ENCODE measurements at regions not wholly inside any gene's neighbourhood (a gene's known extent, or its start where the extent isn't known, plus 50 kb on each side); places are given as distances from the start of the nearest gene placed in this dataset.

DNA sequence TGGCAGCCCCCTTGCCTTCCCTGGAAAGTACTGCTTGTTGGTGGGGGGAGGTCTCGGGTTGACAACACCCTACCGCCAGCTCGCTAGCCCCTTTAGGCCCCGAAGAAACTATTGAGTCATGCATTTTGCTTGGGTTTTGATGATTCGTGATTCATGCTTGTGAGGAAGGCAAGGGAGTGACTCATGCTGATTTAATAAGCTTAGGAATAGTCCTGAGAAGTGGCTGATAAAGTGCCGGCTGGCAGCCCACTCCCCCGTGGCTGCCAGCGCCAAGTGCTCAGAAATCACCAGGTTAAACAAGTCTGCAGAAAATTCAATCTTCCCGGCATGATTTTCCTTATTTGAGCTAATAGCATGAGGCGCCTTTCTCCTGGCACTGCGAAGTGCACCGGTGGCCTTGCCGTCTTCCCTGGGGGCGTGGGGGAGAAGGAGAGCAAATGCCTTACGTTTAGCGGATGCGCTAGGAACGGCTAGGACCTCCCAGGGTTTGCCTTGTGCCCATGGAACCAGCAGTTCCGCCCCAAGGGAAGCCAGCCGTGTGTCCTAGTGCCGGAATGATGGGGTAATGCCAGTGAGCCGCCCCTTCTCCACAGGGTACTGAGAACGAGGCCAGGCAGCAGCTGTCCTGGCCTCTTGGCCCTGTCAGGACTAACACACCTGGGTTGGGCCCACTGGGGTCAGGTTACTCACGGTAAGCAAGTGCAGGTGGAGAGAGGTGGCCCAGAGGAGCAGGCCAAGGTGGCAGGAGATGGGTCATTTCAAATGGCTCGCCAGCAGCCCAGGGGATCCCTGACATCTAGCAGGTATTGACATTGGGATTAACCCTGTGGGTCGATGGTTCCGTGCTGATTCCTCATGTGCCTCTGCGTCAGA is 151.9 kb downstream of the MACROH2A1 start:
- no peak for DNase-seq

- no peak for DNase-seq
These were observed 152.5 kb downstream of the MACROH2A1 start for GRCh38 chr5:135246605-135246922.

- DNase-seq = no peak
These were observed 153.2 kb downstream of the MACROH2A1 start for GRCh38 chr5:135245521-135246499.

DNA sequence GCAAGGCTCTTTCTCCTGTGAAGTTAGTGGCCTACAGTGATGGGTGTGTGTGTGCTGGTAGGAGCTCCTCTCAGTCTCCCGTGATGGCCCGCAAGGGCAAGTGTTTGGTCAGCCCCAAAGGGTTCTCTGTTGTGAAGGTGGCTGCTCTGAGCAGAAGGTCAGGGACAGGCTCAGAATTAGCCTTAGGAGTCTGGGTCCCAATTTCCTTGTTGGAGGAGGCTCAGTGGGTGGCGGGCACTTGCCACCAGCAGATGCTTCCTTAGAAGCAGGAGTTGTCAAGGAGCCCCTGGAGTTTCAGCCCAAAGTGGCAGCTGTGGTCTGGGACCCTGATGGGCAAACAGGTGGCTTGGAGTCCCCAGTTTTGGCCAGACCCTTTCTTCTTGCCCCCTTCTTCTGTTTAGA is 154.4 kb downstream of the MACROH2A1 start:
- no peak for DNase-seq

GRCh38 chr5:135243556-135244285 is 155.3 kb downstream of the MACROH2A1 start:
- no peak for DNase-seq

DNA sequence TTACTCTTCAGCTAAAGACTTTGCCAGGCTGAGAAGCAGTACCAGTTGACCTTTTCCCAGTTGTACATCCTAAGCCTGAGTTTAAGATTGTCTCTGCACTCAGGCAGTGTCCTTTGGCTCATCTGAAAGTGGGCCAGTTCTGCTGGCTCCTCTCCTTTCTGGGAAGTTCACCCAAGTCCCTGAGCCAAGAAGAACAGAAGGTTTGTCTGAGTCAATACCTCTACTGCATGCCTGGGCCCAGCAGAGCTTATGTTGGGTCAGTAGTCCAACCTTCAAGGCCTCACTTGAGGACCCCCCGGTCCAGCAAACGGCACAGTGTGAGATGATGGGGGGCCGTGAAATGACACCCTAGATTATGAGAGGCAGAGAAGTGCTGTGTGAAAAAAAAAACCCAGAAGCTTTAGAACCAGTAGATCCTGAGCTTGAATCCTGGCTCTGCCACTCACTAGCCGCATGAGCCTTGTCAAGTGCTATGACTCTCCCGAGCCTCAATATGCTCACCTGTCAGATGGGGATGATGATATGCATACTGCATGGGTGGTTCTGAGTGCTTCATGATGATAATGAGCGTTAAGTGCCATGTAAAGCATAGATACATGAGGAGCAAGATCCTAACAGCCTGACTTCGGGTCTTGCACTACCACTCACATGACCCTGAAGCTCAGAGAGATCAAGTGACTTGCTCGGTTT is 156.0 kb downstream of the MACROH2A1 start:
- DNase-seq = no peak

- DNase-seq = no peak
These were observed 156.8 kb downstream of the MACROH2A1 start for GRCh38 chr5:135242021-135242865.

DNA sequence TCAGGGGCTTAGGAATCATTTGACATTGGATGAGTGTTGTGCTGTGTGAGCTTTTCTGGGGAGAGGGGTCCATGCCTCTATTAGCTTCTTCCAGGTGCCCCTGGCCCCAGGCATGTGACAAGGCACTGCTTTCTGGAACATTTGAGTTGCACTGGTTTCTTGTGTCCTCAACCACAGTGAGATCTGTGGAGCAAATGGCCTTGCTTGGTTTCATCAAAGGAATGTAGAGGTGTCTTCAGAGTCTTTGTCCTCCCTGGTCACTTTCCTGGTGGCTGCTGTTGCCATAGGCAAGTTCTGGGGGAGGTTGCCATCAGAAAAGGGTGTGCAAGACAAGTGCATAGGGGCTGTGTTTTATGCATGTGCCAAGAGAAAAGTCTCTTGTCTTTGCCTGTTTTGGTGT is 157.5 kb downstream of the MACROH2A1 start:
- no peak for DNase-seq

DNA sequence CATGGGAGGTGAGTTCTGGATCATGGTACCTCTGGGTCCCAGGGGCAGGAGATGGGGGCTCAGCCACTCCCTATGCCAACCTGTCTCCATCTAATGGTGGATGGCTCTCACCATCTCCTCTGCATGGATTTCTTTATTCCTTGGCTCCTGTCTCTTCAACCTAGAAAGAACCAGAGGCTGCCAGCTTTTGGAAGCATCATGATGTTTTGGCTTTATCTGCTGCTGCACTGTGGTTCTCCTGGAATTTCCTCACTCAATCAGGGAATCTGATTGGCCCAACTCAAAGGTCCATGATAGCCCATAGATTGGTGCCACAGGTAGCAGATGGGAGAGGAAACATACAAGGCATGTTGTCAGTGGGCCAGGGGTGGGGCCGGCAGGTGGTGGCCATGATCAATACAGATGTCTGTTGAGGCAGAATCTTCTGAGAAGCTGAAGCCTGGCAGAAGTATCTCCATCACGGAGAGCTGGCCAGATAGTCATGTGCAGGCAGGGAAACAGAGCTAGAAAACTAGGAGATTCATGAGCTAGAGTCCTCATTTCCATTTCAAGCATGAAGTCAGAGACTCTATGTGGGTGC is 158.2 kb downstream of the MACROH2A1 start:
- no peak for DNase-seq

GRCh38 chr5:135240283-135240633 is 158.8 kb downstream of the MACROH2A1 start:
- DNase-seq = no peak

DNA sequence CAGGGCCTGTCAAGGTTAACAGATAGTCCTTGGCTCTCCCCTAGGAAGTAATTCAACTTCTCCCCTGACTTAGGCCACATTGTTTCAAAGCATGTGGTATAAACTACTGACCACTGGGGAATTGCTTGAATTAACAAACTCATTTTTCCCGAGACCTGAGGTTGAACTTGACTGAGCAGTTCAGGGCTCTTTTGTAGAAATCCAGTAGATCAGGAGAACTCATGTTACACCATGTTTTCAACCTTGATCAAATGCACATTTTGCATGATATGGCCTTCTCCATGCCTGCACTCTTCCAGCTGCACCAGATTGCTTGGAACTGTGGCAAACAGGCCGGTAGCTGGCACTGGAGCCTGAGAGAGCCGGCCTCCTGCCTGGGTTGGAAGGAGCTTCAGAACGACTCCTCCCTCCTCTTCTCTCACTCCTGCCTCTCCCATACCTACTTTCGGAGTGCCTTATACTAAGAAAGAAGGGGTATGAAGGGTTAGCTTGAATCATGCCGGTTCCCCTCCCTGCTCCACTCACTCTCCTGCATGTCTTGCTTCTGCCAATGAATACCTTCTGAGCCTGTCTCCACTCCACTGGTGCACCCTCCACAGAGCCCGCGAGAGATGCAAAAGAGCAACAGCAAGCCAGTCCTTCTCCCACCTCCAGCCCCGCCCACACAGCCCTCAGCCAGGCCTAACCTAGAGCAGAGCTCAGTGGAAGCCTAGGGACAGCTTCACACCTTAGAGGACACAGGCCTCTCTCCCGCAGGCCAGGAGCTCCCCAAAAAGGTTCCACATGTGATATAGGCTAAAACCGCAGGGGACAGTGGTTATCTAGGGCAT is 159.4 kb downstream of the MACROH2A1 start:
- DNase-seq = no peak

DNA sequence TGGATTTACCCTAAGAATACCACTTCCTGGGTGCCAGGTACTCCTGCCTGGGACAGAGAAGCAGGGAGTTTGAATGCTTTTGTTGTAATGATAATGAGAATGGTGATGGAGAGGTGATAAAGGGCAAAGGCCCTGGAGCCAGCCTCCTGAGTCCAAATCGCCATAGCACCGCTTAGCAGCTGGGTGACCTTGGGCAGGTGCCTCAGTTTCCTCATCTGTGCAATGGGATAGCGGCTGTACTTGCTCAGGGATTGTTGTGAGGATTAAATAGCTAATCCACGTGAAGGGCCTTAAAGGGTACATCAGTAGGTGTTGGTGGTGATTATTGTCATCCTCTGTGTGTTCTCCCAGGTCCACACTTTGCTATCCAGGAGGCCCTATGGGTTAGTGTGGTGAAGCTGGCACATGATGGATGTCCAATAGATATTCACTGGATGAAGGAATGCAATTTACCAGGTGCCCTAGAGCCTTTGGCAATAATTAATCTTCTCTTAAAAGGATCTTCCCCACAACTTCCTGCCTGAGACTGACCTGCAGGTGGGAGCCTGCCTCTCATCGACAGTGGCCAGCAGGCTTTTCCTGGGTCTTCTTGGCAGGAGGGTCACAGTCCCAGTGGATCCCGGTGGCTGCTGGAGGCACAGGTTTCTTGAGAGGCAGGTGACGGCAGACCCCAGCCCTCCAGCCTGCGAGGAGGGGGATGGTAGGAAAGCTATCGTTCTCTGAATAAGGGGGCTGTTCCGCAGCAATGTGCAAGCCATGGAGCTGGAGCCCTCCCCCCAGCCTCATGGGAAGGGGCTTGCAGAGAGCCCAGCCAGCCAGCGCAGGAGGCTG is 160.2 kb downstream of the MACROH2A1 start:
- no peak for DNase-seq

DNA sequence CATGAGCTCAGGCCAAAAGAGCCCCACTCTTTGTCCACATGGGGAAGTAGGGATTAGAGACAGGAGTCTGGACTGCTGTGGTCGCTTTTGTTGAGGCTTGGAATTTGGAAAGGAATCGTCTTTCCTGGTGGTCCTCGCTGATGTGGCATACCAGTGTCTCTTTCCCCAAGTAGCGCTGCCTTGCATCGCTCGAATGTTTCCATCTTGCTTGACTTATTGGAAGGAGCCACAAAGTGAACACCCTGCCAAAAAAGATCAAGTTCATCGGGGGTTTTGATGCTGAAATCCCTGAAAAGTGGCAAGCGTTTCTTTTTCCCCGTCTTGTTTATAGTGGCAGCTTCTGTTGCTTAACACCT is 161.3 kb downstream of the MACROH2A1 start:
- no peak for DNase-seq

DNA sequence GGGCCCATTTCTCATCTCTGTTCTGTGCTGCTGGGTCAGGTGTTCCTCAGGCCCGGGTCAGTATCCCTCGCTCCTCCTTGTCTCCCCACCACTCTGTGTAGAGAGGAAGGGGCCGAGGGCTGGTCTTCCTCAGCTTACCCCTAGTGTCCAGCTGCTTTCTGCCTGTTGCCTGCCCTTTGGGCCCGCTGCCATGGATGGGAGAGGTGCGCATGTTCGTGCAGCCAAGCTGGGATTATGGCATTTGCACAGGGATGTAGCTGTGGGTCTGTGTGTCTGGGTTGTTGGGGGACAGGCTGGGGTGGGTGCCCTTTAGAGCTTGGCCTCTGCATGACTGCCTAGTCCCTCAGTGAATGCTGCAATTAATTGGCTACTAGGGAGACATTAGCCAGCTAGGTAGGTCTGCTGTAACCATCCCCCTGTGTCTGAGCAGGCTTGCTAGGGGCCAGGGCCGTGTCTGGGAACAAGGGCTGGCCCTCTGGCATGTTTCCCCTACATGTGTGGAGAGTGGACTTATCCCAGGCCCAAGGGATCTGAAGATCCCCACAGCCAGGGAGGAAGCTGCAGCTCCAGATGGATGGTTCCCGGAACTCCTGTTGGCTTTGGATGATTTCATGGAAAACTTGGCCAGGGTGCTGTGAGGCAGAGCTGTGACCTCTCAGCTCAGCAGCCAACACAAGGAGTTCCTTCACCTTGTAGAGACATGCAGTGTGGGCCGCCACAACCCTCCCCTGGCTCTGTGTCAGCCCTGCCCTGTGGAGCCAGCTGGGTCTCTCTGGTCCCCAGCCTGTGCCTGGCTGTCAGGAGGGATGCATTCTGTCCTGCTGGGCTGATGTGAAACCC is 161.9 kb downstream of the MACROH2A1 start:
- no peak for DNase-seq

DNA sequence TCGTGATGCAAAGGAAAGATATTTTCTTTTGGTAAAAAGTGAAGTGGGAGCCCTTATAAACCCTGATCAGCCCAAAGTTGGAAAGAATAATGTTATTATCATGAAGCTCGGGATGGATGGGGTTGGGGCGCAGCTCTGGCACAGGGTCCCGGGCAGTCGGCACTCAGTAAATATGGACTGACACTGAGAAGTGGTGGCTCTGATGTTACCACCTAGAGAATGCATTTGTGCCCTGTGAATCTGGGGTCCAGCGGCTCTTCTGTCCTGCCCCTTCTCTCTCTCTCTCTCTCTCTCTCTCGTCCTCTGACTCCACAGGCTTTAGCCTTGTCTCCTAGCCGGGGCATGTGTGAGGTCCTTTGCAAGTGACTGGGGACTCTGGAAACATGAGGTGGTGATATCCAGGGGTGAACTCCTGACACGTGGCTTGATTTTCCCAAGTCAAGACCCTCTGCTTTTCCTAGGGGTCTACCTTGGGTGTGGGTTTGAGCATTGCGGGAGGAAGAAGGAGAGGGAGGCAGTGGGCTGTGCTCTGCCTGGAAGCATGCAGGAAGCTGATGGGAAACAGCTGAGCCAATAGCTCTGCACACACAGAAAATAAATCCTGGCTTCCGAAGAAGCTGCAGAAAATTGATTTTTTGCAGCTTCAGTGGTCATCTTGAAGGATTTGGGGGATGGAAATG is 162.7 kb downstream of the MACROH2A1 start:
- DNase-seq = no peak

GRCh38 chr5:135235551-135236227 is 163.3 kb downstream of the MACROH2A1 start:
- DNase-seq = no peak

DNA sequence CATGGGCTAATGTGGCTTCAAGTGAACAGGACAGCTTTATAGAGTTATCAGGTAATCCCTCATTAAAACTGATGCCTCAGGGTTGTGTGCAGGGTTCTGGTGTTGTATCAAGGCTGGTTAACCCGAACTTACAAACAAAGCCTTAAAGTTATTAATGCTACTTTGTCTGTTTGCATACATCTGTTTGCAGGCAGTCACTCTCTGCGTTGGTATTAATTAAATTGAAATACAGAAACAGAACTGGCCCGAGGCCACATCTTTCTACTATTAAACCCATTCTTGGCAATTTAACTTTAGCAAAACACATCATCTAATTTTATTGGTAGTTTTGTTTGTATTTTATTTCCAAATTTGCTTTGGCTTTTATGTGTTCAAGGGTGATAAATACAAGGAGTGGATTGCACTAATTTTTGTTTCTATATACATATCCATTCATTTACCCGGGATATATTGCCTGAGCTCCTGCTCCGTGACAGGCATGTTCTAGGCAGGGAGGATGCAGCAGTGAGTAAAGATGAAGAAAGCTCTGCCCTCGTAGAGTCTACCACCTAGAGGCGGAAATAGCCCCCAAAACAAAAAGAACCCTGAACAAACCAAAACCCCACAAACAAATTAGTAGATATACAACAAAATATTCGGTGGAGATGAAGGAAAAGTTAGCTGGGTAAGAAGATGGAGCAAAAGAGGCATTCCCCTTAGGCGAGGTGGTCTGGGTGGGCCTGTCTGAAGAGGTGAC is 164.2 kb downstream of the MACROH2A1 start:
- DNase-seq = no peak

All from CD4-positive, alpha-beta T cell treated with Interleukin-21 for 1 hour (primary cell).